Endothelial cell of umbilical vein (primary cell): ENCODE measurements at regions not wholly inside any gene's neighbourhood (a gene's known extent, or its start where the extent isn't known, plus 50 kb on each side); places are given as distances from the start of the nearest gene placed in this dataset.

Experiments used
- EZH2 ChIP-seq: IDR thresholded peaks from 2 replicates; pipeline ENCODE4 v1.6.1; 2012; ENCODE audit warnings: borderline replicate concordance, low read depth, mild to moderate bottlenecking, moderate library complexity, low read length, inconsistent platforms; ENCODE audit not compliant: severe bottlenecking
- GATA2 ChIP-seq: IDR thresholded peaks from 2 replicates; pipeline ENCODE4 v1.7.0; 2011; ENCODE audit warnings: low read depth, mild to moderate bottlenecking, moderate library complexity, mixed read lengths, low read length; ENCODE audit not compliant: insufficient read length, insufficient read depth
- MYC ChIP-seq: IDR thresholded peaks from one replicate; pipeline ENCODE4 v1.6.1; 2011; ENCODE audit warnings: mild to moderate bottlenecking, low read depth, low read length
- POLR2A ChIP-seq: IDR thresholded peaks from 2 replicates; pipeline ENCODE4 v1.6.1; 2012; ENCODE audit warnings: low read depth, mild to moderate bottlenecking, control low read depth, low read length
- POLR2AphosphoS5 ChIP-seq: IDR thresholded peaks from 2 replicates; pipeline ENCODE4 v1.6.1; 2012; ENCODE audit warnings: low read depth, mild to moderate bottlenecking, control low read depth, low read length, moderate library complexity; ENCODE audit not compliant: insufficient read depth
- TF ChIP-seq, protein P1 (sequence below), 2 donors: IDR thresholded peaks; 1 replicate in 1 of 2; 2 replicates in 1 of 2; pipeline ENCODE4 v1.5.1; 2011; ENCODE audit warnings: low read length in 2 of 2, mild to moderate bottlenecking in 2 of 2, moderate library complexity in 2 of 2, control low read depth in 1 of 2, inconsistent platforms in 1 of 2, low read depth in 1 of 2; ENCODE audit not compliant: insufficient read depth in 1 of 2; ENCODE audit errors: extremely low read depth in 1 of 2
- TF ChIP-seq, protein P2 (sequence below): IDR thresholded peaks from 2 replicates; pipeline ENCODE4 v1.6.1; 2011; ENCODE audit not compliant: insufficient read depth, insufficient read length

DNA sequence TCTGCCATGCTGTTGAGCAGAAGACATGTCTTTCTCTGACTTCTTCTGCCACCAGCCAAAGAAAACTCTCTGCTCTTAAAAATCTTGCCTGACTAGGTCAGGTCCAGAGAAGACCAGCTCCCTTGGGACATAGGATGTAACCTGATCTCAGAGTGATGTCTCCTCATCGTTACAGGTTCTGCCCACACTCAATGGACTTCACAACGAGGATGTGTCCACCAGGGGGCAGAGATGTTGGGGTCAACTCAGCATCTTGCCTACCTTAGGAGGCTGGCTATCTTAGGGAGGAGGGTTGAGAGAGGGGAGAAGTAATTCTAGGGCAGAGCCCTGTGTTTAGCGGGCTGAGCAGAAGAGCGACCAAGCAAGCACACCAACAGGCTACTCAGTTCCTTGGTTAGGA is 207.6 kb upstream of the CDH4 start:
- no peak for TF ChIP-seq POLR2A
- no peak for TF ChIP-seq POLR2AphosphoS5
- TF ChIP-seq, protein P1, sequence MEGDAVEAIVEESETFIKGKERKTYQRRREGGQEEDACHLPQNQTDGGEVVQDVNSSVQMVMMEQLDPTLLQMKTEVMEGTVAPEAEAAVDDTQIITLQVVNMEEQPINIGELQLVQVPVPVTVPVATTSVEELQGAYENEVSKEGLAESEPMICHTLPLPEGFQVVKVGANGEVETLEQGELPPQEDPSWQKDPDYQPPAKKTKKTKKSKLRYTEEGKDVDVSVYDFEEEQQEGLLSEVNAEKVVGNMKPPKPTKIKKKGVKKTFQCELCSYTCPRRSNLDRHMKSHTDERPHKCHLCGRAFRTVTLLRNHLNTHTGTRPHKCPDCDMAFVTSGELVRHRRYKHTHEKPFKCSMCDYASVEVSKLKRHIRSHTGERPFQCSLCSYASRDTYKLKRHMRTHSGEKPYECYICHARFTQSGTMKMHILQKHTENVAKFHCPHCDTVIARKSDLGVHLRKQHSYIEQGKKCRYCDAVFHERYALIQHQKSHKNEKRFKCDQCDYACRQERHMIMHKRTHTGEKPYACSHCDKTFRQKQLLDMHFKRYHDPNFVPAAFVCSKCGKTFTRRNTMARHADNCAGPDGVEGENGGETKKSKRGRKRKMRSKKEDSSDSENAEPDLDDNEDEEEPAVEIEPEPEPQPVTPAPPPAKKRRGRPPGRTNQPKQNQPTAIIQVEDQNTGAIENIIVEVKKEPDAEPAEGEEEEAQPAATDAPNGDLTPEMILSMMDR (IDR thresholded peaks at IDR 0.05; ENCODE audit: extremely low read depth in 1 of 2, insufficient read depth in 1 of 2, low read depth in 1 of 2, low read length in 2 of 2), result no peak
- TF ChIP-seq MYC, result no peak
- TF ChIP-seq EZH2, result no peak
- TF ChIP-seq, protein P2, sequence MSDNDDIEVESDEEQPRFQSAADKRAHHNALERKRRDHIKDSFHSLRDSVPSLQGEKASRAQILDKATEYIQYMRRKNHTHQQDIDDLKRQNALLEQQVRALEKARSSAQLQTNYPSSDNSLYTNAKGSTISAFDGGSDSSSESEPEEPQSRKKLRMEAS, result no peak
- TF ChIP-seq GATA2, result no peak
